NCI-H2107 treated with DMSO at 0.1 percent for 48 hours (cell line): ENCODE measurements at regions not wholly inside any gene's neighbourhood (a gene's known extent, or its start where the extent isn't known, plus 50 kb on each side); places are given as distances from the start of the nearest gene placed in this dataset.

Experiments
- DNase-seq: peaks from one replicate; lab custom pipeline; 2025; ENCODE audit not compliant: unreplicated experiment; lab: John Stamatoyannopoulos, UW

- no peak for DNase-seq
Observed at GRCh38 chr3:17955411-17955810, 213.0 kb upstream of the TBC1D5 start.

- DNase-seq, result no peak
Observed at GRCh38 chr3:17954801-17955200, 212.4 kb upstream of the TBC1D5 start.

- DNase-seq, result no peak
Observed at GRCh38 chr3:17951241-17951640, 208.8 kb upstream of the TBC1D5 start.

GRCh38 chr3:17949101-17949500, 206.7 kb upstream of the TBC1D5 start:
- DNase-seq, result no peak

- no peak for DNase-seq
Observed at GRCh38 chr3:17947833-17948232, 205.4 kb upstream of the TBC1D5 start.

- no peak for DNase-seq
Observed at GRCh38 chr3:17946619-17947018, 204.2 kb upstream of the TBC1D5 start.

GRCh38 chr3:17945799-17946399, 203.5 kb upstream of the TBC1D5 start:
- no peak for DNase-seq

GRCh38 chr3:17945018-17945798, 202.8 kb upstream of the TBC1D5 start:
- no peak for DNase-seq

- no peak for DNase-seq
Observed at GRCh38 chr3:17942856-17943255, 200.4 kb upstream of the TBC1D5 start.

- DNase-seq, result no peak
Observed at GRCh38 chr3:17941766-17942165, 199.3 kb upstream of the TBC1D5 start.

GRCh38 chr3:17941152-17941551, 198.7 kb upstream of the TBC1D5 start:
- no peak for DNase-seq

- no peak for DNase-seq
Observed at GRCh38 chr3:17939157-17939556, 196.7 kb upstream of the TBC1D5 start.

GRCh38 chr3:17938313-17938712, 195.9 kb upstream of the TBC1D5 start:
- no peak for DNase-seq

GRCh38 chr3:17936736-17937480, 194.5 kb upstream of the TBC1D5 start:
- no peak for DNase-seq

GRCh38 chr3:17935222-17935621, 192.8 kb upstream of the TBC1D5 start:
- no peak for DNase-seq

GRCh38 chr3:17932136-17932771, 189.8 kb upstream of the TBC1D5 start:
- DNase-seq, result no peak

GRCh38 chr3:17931131-17931530, 188.7 kb upstream of the TBC1D5 start:
- no peak for DNase-seq

GRCh38 chr3:17928502-17929145, 186.2 kb upstream of the TBC1D5 start:
- DNase-seq, result no peak

GRCh38 chr3:17927036-17927435, 184.6 kb upstream of the TBC1D5 start:
- DNase-seq, result no peak

- DNase-seq, result no peak
Observed at GRCh38 chr3:17915341-17915740, 172.9 kb upstream of the TBC1D5 start.

- no peak for DNase-seq
Observed at GRCh38 chr3:17913359-17913758, 170.9 kb upstream of the TBC1D5 start.
